GM12864 (cell line): ENCODE measurements at regions not wholly inside any gene's neighbourhood (a gene's known extent, or its start where the extent isn't known, plus 50 kb on each side); places are given as distances from the start of the nearest gene placed in this dataset.

Experiments used
- DNase-seq: peaks from one replicate; pipeline ENCODE4 v3.0.0-alpha.2; 2011; ENCODE audit warnings: low read depth
- H3K4me3 ChIP-seq: 2 replicates; pipeline ENCODE4 v1.5.1; 2011; ENCODE audit warnings: mild to moderate bottlenecking, low read depth, low read length, control low read depth
- TF ChIP-seq, protein P1 (sequence below): IDR thresholded peaks from 2 replicates; pipeline ENCODE4 v1.5.1; 2011; ENCODE audit warnings: low read depth, mild to moderate bottlenecking, moderate library complexity, low read length, control low read depth, inconsistent platforms; ENCODE audit errors: missing control alignments

DNA sequence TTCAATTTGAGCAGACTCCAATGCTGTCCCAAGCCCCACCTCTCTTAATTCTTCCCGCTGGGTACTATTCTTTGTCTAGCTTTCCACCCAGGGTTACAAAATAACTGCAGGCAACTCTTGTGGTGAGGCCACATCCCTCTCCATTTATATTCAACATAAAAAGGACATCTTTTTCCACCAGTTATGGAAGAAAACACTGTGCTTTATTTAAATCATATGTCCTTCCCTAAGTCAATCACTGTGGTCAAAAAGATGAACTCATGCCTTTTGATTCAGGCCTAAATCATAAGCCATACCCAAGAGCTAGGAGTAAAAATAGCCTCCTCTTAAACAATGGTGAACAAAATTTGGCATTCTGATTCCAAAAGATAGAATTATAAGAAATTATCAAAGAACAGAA, 386.0 kb downstream of the SEMA3D start:
- DNase-seq: no peak
- no peak overlapping the region for H3K4me3 ChIP-seq
- TF ChIP-seq, protein P1, sequence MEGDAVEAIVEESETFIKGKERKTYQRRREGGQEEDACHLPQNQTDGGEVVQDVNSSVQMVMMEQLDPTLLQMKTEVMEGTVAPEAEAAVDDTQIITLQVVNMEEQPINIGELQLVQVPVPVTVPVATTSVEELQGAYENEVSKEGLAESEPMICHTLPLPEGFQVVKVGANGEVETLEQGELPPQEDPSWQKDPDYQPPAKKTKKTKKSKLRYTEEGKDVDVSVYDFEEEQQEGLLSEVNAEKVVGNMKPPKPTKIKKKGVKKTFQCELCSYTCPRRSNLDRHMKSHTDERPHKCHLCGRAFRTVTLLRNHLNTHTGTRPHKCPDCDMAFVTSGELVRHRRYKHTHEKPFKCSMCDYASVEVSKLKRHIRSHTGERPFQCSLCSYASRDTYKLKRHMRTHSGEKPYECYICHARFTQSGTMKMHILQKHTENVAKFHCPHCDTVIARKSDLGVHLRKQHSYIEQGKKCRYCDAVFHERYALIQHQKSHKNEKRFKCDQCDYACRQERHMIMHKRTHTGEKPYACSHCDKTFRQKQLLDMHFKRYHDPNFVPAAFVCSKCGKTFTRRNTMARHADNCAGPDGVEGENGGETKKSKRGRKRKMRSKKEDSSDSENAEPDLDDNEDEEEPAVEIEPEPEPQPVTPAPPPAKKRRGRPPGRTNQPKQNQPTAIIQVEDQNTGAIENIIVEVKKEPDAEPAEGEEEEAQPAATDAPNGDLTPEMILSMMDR: no peak

- TF ChIP-seq, protein P1: no peak
- no peak for DNase-seq
- H3K4me3 ChIP-seq: no peak overlapping the region
Observed at GRCh38 chr7:84799106-84799505, 387.8 kb downstream of the SEMA3D start.

DNA sequence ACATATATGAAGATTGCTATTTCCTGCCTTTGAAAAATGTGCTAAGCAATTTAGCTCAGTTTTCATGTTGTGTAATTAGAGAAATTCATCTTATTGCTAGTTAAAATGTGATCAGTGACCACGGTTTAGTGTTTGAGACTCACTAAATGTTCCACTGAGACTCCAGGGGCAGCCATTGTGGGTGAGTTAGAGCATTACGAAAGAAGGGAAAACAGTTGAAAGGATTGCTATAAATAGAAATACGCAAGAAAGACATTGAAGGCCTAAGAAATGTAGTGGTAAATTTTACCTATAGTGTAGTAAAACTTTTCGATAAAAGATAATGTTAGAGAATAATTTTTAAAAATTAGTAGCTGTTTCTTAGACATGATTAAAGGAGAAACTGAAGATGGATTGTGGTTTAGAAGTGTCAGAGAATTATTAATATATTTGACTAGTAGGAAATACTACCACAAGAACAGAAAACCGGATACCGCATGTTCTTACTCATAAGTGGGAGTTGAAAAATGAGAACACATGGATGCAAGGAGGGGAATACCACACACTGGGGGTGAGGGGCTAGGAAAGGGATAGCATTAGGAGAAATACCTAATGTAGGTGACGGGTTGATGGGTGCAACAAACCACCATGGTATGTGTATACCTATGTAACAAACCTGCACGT, 394.5 kb downstream of the SEMA3D start:
- H3K4me3 ChIP-seq: no peak overlapping the region
- DNase-seq: no peak
- TF ChIP-seq, protein P1: no peak

DNA sequence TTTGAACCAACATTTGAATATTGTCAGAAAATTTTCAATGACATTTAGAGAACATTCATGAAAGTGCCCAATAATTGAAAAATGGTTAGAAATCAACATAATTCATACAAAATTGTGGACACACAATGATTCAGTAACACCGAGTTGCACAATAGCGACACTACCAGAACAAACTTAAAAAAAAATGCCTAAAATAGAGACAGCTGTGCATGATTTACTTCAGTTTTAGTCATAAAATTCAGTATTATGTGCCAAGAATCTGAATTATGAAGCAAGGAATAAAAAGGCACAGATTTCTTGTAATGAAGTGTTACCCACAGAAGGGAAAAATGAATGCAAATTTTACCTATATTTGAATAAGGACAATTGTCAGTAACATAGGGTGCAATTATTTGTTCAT, 396.0 kb downstream of the SEMA3D start:
- TF ChIP-seq, protein P1: no peak
- no peak for DNase-seq
- no peak overlapping the region for H3K4me3 ChIP-seq

DNA sequence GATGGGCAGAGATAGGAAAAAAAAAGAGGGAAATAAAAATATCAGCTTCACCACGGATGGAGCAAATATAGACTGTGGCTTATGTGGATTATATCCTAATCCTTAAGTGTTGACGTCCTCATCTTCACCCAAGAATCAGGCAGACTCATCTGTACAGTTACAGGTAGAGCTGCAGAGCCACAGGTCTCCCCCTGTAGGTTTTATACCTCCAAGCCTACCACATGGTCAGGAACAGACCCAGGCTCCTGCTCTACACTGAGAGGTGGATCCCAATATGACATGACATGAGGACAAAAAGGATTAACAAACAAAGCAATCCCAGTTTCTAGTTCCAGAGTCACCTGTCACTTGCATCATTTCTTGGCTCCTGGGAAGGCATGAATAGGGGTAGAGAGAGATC, 400.8 kb downstream of the SEMA3D start:
- H3K4me3 ChIP-seq: no peak overlapping the region
- TF ChIP-seq, protein P1: no peak
- DNase-seq: no peak

- TF ChIP-seq, protein P1: no peak
- no peak overlapping the region for H3K4me3 ChIP-seq
- DNase-seq: no peak
Observed at GRCh38 chr7:84784450-84784849, 402.4 kb downstream of the SEMA3D start.

DNA sequence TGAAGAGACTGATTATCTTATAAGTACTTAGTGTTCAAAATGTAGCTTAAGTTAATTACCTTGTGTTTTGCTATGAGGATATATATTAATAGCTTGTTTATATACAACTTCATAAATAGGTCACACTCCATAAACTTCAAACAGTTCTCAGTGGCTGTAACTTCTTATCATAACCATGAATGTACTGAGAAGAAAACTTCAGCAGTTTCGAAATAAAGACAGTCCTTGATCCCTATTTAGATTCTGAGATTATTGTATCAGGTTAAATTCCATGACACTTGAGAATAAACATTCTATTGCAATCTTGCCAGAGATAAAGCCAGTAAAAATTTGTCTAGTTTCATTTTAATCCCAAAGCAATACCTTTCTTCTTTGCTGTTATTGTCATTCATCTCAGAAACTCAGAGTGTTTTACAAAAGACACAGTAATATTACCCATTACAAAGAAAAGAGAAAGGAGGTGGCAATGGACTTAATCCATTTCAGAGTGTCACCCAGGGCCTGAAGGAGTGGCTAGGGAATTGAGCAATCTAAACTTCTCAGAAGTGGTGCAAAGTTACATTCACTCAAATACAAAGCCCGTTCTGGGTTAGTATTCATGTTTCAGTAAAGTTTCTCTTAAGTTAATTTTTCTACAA, 403.6 kb downstream of the SEMA3D start:
- no peak overlapping the region for H3K4me3 ChIP-seq
- no peak for DNase-seq
- TF ChIP-seq, protein P1: no peak
